ENCODE measurements at regions not wholly inside any gene's neighbourhood (a gene's known extent, or its start where the extent isn't known, plus 50 kb on each side); places are given as distances from the start of the nearest gene placed in this dataset.

GRCh38 chr19:29320086-29320485, 107.1 kb upstream of the UQCRFS1 start:
- TF ChIP-seq POLR2A (IDR thresholded peaks at IDR 0.05) (no peak), CTCF (IDR thresholded peaks at IDR 0.05) (no peak)
